HG02970 (cell line): ENCODE measurements at regions not wholly inside any gene's neighbourhood (a gene's known extent, or its start where the extent isn't known, plus 50 kb on each side); places are given as distances from the start of the nearest gene placed in this dataset.
"Not testable (repeated sequence)": the region's sequence is repeated elsewhere in the genome, so short reads cannot be mapped to it uniquely, and the experiment has no call there.

Experiments used
- ATAC-seq: cut with Tn5 transposase; IDR thresholded peaks from one replicate; pipeline ENCODE4 v1.9.1; 2021; ENCODE audit warnings: mild to moderate bottlenecking, moderate library complexity, moderate number of reproducible peaks; ENCODE audit not compliant: unreplicated experiment, low FRiP score

DNA sequence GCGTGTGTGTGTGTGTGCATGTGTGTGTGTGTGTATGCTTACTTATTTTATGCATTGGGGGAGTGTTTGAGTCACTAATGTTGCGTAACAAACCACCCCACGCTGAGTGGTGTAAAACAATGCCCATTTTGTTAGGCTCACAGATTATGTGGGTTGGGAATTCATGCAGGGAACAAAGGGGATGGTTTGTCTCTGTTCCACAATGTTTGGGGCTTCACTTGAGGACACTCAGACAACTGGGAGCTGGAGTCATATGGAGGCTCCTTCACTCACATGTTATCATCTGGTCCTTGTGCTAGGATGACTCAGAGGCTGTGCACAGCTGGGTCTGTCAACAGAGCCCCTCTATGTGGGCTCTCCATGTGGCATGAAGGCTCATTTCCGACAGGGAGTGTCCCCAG lies 51.3 kb upstream of the LARGE1 start:
- no peak for ATAC-seq

GRCh38 chr22:33975841-33976240 lies 55.6 kb upstream of the LARGE1 start:
- ATAC-seq: no peak

GRCh38 chr22:33983558-33983957 lies 63.3 kb upstream of the LARGE1 start:
- ATAC-seq: no peak

DNA sequence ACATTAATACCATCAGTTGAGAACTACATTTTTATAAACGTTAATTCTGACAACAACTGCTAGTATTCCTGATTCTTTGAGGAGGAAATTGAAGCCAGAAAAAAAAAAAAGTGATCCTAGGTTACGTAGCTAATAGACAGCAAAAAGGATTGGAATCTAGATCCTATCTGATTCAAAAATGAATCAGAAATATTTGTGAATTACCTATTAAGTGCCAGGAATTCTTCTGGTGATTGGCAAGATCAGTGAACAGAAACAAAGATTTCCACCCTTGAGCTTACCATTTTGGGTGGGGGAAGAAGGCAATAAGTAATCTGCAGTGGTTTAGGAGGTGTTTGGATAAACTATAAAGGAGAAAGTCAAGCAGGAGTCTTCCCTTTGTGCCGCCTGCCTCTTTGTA lies 63.9 kb upstream of the LARGE1 start:
- ATAC-seq: no peak

GRCh38 chr22:33984656-33985285 lies 64.5 kb upstream of the LARGE1 start:
- ATAC-seq: no peak

DNA sequence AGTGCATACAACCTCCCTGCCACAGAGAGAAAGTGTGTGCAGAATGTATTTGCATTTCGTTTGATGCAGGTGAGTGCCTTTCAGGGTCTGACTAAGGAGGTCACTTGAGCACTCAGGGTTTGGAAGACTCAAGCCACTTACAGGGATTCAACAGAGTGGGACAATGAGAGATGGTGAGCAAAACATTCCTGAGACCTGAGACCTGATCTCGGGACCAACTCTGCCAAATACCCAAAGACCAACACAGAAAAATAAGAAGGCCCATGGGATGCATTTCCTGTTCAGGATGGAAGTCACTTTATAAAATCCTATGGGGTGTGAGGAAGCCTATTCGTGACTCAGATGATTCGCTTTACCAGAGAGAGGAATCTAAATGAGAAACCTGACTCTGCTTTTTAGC lies 65.2 kb upstream of the LARGE1 start:
- no peak for ATAC-seq

- ATAC-seq: no peak
Measured at GRCh38 chr22:33986167-33986771, 66.0 kb upstream of the LARGE1 start.

DNA sequence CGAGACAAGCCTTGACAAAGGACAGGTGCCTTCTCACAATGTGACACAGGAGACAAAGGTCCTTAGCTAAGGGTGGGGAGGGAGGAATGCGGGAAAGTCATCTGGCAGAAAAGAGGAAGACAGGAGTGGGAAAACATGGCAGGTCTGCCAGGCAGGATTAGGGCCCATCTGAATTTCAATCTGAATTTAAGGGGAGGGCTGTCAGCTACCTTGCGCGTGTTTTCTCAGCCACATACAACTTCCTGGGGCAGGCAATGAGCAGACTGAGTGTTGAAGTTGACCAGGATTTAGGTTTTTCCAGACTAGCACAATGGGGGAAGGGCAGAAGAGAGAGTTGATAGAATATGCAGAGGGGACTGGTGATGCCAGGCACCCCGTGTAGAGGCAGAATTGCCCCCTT lies 66.7 kb upstream of the LARGE1 start:
- no peak for ATAC-seq

DNA sequence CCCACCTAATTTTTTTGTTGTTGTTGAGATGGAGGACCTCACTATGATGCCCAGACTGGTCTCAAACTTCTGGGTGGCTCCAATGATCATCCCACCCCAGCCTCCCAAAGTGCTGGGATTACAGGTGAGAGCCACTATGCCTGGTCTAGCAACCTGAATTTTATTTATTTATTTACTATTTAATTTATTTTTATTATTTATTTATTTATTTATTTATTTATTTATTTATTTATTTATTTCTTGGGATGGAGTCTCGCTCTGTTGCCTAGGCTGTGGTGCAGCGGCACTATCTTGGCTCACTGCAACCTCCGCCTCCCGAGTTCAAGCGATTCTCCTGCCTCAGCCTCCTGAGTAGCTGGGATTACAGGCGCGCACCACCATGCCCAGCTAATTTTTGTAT lies 69.0 kb upstream of the LARGE1 start:
- not testable (repeated sequence) for ATAC-seq

GRCh38 chr22:33991620-33992019 lies 71.3 kb upstream of the LARGE1 start:
- no peak for ATAC-seq

DNA sequence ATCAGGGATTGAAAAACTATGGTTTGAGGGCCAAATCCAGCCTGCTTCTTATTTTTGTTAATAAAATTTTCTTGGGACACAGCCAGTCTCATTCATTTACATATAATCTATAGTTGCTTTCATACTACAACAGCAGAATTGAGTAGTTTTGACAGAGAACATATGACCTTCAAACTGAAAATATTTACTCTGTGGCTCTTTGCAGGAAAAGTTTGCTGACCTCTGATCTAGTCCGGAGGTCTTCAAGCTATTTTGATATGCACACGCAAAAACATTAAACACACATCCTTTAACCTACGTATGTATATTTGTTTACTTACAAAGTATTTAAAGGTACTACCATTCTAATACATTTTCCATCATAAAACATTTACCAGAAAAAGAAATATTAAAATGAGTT lies 76.5 kb upstream of the LARGE1 start:
- no peak for ATAC-seq

DNA sequence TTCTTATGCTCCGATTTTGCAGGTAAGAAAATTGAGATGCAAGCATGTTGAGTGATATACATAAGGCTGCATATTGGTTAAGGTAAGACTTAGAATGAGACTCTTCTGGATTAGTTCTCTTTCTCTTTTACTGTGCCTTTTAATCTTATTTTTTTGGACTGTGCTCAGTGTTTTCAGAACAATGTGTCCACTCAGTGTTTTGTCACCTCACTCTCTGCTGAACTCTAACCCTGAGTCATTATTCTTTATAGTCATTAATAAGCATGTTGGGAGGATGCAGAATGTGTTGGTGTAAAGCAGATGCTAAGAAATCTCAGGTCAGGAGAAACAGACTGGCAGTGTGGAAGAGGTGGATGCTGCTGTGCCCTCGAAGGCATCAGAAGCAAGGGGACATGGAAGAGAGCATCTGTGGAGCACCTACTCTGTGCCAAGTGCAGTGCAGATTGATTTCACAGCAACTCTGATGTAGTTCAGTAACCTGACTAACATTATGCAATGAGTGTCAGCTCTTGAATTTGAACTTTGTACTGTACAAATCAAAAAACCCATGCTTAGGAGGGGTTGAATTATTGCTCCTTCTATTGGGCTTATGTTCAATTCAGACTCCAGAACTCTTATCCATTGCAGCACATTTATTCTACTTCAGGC lies 80.7 kb upstream of the LARGE1 start:
- no peak for ATAC-seq

DNA sequence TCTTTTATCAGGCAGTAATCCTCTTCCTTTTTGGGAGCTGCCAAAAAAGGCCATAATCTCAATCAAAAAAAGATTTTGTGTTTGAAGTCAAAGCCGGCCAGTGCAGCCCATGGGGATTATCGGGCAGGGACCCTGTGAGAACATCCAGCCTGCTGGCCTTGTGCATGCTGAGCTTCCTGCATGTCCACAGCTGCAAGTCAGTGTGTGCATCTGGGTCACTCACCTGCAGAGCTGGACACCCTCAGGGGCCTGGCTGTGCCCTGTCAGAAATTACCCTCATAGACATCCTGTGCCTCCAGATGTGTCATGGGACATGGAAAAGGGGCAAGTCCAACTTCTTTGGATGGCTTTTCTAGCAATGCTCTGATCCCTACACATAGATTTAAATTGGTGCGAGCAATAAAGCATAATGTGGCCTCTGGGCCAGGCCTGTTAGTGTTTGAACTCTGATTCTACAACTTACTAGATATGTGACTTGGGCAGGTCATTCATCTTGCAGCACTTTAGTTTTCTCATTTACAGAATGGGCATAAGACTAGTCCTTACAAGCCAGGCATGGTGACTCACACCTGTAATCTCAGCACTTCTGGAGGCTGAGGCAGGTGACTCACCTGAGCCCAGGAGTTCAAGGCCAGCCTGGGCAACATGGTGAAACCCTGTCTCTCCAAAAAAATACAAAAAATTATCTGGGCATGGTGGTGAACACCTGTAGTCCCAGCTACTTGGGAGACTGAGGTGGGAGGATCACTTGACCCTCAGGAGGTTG lies 81.6 kb upstream of the LARGE1 start:
- no peak for ATAC-seq

GRCh38 chr22:34004058-34004457 lies 83.8 kb upstream of the LARGE1 start:
- ATAC-seq: no peak

DNA sequence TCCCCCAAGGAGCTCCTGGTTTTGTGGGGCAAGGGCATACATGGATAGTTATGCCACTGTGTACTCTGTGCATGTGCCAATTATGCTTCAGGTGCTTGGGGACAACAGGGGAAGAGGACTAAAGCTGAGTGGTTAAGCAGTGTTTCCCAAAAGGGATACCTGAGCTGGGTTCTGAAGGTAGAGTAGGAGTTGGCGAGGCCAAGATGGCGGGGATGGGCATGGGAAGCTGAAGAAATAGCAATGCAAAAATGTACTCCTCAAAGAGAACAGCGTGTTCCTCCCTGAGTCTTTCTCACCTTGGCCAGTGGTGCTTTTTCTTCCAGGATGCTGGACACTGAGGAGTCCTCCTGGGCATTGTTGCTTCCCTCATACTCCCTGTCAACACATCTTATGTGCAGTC lies 90.0 kb upstream of the LARGE1 start:
- ATAC-seq: no peak

GRCh38 chr22:34015642-34016041 lies 95.4 kb upstream of the LARGE1 start:
- no peak for ATAC-seq

DNA sequence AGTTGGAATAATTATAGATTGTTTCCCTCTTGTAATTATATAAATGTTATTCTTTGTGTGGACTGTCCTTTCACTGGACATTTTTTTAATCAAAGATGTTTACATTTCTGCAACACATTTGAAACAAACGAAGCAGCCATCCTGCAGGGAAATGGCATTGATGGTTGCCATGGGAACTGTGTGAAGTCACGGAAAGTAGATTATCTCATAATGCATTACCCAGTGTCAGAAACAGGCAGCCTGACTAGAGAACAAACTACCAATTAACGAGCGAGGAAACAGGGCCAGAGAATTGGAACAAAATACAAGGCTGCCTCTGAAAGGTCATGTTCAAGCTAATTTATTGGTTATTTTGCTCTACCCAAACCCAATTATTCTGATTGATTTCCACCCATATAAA lies 96.9 kb upstream of the LARGE1 start:
- ATAC-seq: no peak

DNA sequence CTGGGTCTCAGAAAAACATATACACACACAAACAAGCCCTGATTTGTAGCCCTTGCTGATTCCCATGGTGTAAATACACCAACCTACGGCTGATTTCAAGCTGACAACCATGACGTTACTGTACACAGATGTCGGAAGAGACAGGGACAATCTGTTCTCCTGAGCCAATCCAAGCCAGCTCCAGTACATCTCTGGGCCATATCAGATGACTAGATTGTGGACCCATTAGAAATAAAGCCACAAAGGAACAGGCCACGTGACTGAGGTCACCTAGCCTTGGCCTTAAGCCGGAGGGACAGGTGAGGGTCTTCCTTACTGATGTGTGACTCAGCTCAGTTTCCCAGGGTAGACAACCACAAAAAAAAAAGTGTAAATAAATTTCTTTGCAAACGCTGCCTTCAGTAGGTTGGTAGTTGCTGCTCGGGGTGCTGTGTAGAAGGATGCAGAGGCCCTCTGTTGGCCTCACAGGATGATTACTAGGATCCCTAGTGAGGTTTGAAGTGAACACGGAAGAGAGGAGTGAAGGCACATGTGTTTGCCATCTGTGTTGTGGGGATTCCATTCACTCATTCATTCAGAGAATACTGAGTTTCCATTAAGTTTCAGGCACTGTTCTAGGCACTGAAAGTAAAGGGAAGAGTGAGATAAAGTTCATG lies 99.0 kb upstream of the LARGE1 start:
- ATAC-seq: no peak

- ATAC-seq: no peak
Measured at GRCh38 chr22:34035209-34035608, 114.9 kb upstream of the LARGE1 start.

- ATAC-seq: no peak
Measured at GRCh38 chr22:34036931-34037330, 116.7 kb upstream of the LARGE1 start.
